GM12878 (cell line): ENCODE measurements at regions not wholly inside any gene's neighbourhood (a gene's known extent, or its start where the extent isn't known, plus 50 kb on each side); places are given as distances from the start of the nearest gene placed in this dataset.

Experiments used
- EZH2 ChIP-seq: IDR thresholded peaks from 2 replicates; pipeline ENCODE4 v1.6.1; 2012; ENCODE audit warnings: low read depth, mild to moderate bottlenecking, control low read depth, inconsistent platforms, low read length, borderline replicate concordance; ENCODE audit not compliant: control insufficient read depth
- POLR2A ChIP-seq: IDR thresholded peaks from 2 replicates; pipeline ENCODE4 v1.6.1; 2011; ENCODE audit warnings: low read depth, mild to moderate bottlenecking, low read length
- POLR2AphosphoS2 ChIP-seq: IDR thresholded peaks from 2 replicates; pipeline ENCODE4 v1.6.1; 2011; ENCODE audit warnings: low read depth, mild to moderate bottlenecking, low read length, improper control_type of control experiment, moderate library complexity
- RAD21 ChIP-seq: IDR thresholded peaks from 2 replicates; pipeline ENCODE4 v1.6.1; 2011; ENCODE audit warnings: mild to moderate bottlenecking, low read depth, low read length, moderate library complexity; ENCODE audit not compliant: insufficient read depth
- SREBF2 ChIP-seq: IDR thresholded peaks from 2 replicates; pipeline ENCODE4 v1.6.1; 2012; ENCODE audit warnings: mild to moderate bottlenecking, low read length
- TAF1 ChIP-seq: IDR thresholded peaks from 2 replicates; pipeline ENCODE4 v1.6.1; 2011; ENCODE audit warnings: mild to moderate bottlenecking, low read depth, low read length, borderline replicate concordance
- YBX1 ChIP-seq: fragments of 450-650 bp; IDR thresholded peaks from 2 replicates; pipeline ENCODE4 v1.6.1; 2016; ENCODE audit warnings: antibody characterized with exemption
- YY1 ChIP-seq: IDR thresholded peaks from 2 replicates; pipeline ENCODE4 v1.6.1; 2011; ENCODE audit warnings: low read depth, mild to moderate bottlenecking, low read length
- ZZZ3 ChIP-seq: IDR thresholded peaks from 2 replicates; pipeline ENCODE4 v1.6.1; 2011; ENCODE audit warnings: low read depth; ENCODE audit not compliant: control insufficient read depth, insufficient read length
- TF ChIP-seq, protein P1 (sequence below), 3 experiments: IDR thresholded peaks in 2 of 3; conservative IDR thresholded peaks in 1 of 3; 2 replicates each; pipeline ENCODE4 v1.5.1; 2011; ENCODE audit warnings: low read depth in 3 of 3, low read length in 3 of 3, mild to moderate bottlenecking in 3 of 3, control low read depth in 2 of 3, moderate library complexity in 2 of 3, inconsistent platforms in 1 of 3, mixed read lengths in 1 of 3; ENCODE audit not compliant: control insufficient read depth in 2 of 3, insufficient read depth in 1 of 3; ENCODE audit errors: extremely low read depth in 1 of 3

DNA sequence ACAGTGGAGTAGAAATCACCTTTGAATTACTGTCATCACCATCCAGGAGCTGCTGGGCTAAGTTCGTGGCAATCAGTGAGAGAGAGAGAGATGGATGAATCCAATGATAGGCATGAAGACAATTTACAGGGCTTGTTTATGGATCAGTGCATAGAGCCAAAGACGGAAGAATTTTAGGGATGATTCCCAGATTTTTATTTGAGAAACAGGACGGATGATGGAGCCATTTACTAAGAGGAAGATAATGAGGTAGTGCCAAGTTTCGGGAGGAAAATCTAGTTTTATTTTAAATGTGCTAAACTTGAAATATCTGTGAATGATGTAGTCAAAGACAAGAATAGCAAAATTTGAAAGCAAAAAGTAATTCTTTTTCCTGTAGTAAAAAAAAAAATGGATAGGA, 394.2 kb upstream of the PAPPA start:
- no peak for TF ChIP-seq ZZZ3
- TF ChIP-seq YY1 = no peak
- TF ChIP-seq TAF1 = no peak
- TF ChIP-seq YBX1 = no peak
- no peak for TF ChIP-seq POLR2AphosphoS2
- TF ChIP-seq SREBF2 = no peak
- TF ChIP-seq EZH2 = no peak
- TF ChIP-seq, protein P1, sequence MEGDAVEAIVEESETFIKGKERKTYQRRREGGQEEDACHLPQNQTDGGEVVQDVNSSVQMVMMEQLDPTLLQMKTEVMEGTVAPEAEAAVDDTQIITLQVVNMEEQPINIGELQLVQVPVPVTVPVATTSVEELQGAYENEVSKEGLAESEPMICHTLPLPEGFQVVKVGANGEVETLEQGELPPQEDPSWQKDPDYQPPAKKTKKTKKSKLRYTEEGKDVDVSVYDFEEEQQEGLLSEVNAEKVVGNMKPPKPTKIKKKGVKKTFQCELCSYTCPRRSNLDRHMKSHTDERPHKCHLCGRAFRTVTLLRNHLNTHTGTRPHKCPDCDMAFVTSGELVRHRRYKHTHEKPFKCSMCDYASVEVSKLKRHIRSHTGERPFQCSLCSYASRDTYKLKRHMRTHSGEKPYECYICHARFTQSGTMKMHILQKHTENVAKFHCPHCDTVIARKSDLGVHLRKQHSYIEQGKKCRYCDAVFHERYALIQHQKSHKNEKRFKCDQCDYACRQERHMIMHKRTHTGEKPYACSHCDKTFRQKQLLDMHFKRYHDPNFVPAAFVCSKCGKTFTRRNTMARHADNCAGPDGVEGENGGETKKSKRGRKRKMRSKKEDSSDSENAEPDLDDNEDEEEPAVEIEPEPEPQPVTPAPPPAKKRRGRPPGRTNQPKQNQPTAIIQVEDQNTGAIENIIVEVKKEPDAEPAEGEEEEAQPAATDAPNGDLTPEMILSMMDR (IDR thresholded peaks at IDR 0.05 in 2 of 3, conservative IDR thresholded peaks at IDR 0.05 in 1 of 3; ENCODE audit: control insufficient read depth in 2 of 3, extremely low read depth in 1 of 3, insufficient read depth in 1 of 3, low read depth in 3 of 3, low read length in 3 of 3) = no peak
- TF ChIP-seq RAD21 = no peak
- TF ChIP-seq POLR2A = no peak
